T-helper 17 cell (primary cell): ENCODE measurements at regions not wholly inside any gene's neighbourhood (a gene's known extent, or its start where the extent isn't known, plus 50 kb on each side); places are given as distances from the start of the nearest gene placed in this dataset.

Source experiments
- ATAC-seq: fragments of 150-1000 bp; cut with Tn5 transposase; 2 replicates; pipeline ENCODE4 v1.10.0; 2021; ENCODE audit warnings: mild to moderate bottlenecking, moderate library complexity
- DNase-seq, 3 donors: peaks; one replicate each; pipeline versions ENCODE4 v3.0.0 to v3.0.0-alpha.2; 2020 to 2021
- H3K9me3 ChIP-seq: one replicate; pipeline ENCODE4 v1.7.0; 2013; ENCODE audit warnings: low read length, mild to moderate bottlenecking; ENCODE audit not compliant: control insufficient read depth, poor library complexity, severe bottlenecking
- H3K27ac Mint-ChIP-seq: one replicate; pipeline ENCODE4 v1.8.0; 2022; ENCODE audit warnings: mild to moderate bottlenecking, moderate library complexity, mixed read lengths
- H3K27me3 Mint-ChIP-seq: one replicate; pipeline ENCODE4 v1.8.0; 2022; ENCODE audit warnings: mixed read lengths
- H3K36me3 Mint-ChIP-seq: one replicate; pipeline ENCODE4 v1.8.0; 2022; ENCODE audit warnings: low read depth, mixed read lengths
- H3K4me1 Mint-ChIP-seq: one replicate; pipeline ENCODE4 v1.8.0; 2022; ENCODE audit warnings: mild to moderate bottlenecking, mixed read lengths
- H3K4me3 Mint-ChIP-seq: one replicate; pipeline ENCODE4 v1.8.0; 2022; ENCODE audit warnings: mild to moderate bottlenecking, moderate library complexity, mixed read lengths

DNA sequence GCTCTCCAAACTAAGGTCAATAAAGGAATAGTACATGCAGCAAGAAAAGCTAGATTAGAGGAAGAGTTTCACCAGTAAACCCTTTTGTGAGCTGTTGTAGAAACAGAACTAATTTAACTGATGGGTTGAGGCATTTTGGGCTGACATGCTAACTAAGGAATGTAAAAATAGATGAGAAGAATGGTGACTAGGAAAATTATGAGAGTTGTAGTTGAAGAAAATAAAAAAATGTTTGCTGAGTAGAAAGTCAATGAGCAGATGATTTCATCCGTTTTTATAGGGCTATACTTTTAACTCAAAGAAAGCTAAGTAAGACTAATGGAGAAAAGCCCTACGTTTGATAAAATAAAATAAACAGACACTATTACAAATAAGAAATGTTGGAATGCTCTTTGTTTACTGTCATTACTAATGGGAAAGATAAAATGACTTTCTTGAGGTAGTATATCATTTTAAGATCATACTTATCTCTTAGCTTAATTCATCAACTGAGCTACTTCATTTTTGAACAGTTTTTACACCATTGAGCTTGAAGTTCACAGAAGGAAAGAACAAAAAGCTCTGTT is 209.4 kb upstream of the DPH6 start:
- H3K4me1 Mint-ChIP-seq = no peaks in the 10 kb centered on the region
- no peaks in the 10 kb centered on the region for H3K9me3 ChIP-seq
- H3K36me3 Mint-ChIP-seq = peaks cover 3% of the 10 kb centered on the region
- ATAC-seq = no peak
- H3K27me3 Mint-ChIP-seq = peaks cover 33% of the 10 kb centered on the region
- DNase-seq = no peak
- no peak overlapping the region for H3K27ac Mint-ChIP-seq
- H3K4me3 Mint-ChIP-seq = no peak overlapping the region

DNA sequence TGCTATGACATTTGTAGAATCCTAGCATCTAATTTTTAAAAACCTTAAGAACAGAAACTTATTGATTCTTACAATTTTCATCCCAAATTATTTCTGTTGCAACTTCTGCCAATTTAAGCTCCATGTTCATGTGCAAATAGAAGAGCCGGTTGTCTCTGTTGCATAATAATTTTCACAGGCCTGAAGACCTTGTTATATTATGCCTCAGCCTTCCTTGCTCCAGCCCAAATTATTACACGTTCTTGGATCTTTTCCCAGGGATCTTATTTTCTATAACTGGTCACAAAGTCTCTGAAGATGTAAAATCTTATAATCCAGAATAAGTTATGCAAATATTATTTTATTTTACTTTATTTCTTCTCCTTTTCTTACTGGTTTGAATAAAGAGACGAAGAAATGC is 210.7 kb upstream of the DPH6 start:
- H3K4me1 Mint-ChIP-seq = no peaks in the 10 kb centered on the region
- peaks cover 27% of the 10 kb centered on the region for H3K27me3 Mint-ChIP-seq
- H3K4me3 Mint-ChIP-seq = no peak overlapping the region
- DNase-seq (no peak), ATAC-seq (no peak)
- no peaks in the 10 kb centered on the region for H3K9me3 ChIP-seq
- H3K27ac Mint-ChIP-seq = no peak overlapping the region
- H3K36me3 Mint-ChIP-seq = peaks cover 3% of the 10 kb centered on the region

DNA sequence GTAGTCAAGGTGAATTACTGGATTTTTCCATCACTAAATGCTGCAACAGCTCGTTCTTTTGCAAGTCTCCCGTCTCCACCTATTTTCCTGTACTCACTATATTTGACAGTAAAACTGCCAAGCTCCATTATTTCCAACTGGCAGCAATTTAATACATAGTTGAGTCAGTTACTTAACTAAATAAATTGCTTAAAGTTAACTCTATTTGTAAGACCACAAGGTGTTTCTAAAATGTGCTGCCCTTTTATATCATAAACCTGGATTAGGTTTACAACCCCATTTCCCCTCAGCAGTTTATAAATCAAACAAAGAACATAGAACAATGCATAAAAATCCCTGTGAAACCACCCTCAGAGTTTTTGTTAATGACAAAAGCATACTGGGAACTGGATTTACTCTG is 211.4 kb upstream of the DPH6 start:
- ATAC-seq (no peak), DNase-seq (no peak)
- Mint-ChIP-seq H3K4me3 (no peak overlapping the region), H3K36me3 (peaks cover 3% of the 10 kb centered on the region), H3K4me1 (no peaks in the 10 kb centered on the region), H3K27me3 (peaks cover 27% of the 10 kb centered on the region), H3K27ac (no peak overlapping the region)
- no peaks in the 10 kb centered on the region for H3K9me3 ChIP-seq

DNA sequence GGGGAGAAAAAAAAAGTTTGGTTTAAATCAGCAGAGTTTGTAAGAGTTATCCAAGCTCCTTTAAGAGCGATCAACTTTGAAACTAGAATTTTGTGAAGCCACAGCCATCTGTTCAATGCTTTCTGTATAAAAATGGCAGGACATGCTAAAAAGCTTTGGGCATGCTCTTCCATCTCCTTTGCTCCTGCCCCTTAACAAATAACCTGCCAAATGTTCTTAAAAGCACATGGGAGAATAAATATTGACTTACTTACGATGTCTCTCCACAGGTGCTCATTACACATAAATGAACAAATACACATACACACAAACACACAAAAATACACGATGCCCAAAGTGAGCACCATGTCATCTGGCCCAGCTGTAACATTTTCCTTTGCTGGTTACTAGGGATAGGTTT is 211.8 kb upstream of the DPH6 start:
- no peaks in the 10 kb centered on the region for H3K4me1 Mint-ChIP-seq
- no peak for ATAC-seq

DNA sequence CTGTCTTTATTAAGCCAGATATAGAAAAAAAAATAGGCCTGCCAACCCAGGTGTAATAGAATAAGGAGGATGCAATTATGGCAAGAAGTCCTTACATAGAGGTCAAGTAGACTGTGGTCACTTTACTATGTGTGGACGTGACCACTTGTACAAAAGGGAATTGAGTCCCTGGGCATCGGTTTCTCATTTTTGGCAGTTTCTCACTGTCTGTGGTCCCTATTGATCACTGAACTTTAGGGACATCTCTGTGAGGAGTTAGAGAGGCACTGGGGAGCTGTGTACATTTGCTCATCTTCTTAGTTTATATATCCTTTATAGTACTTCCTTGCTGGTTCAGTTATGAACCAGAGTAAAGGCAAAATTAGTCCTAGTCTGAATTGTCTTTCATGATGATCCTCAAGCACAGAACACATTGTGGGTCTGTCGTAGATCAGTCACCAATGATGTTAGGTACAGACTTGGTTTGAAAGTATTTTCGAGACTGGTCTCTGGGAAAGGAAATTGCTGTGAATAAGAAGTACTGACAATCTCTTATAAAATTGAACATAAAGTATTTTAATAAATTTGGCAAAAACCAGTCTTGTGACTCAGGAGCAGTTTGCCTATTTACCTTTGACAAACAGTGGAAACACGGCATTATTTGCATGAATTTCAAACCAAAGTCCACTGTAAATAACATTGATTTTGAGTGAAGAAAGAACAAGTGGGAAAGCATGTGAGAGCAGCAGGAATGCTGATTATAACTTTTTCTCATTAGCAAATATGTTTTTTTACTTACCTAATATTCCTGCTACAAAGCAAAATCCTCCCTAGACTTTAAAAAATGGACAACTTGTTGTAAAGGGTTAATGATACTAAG is 218.9 kb upstream of the DPH6 start:
- H3K27ac Mint-ChIP-seq = no peak overlapping the region
- ATAC-seq (no peak), DNase-seq (no peak)
- H3K4me1 Mint-ChIP-seq = no peaks in the 10 kb centered on the region
- no peaks in the 10 kb centered on the region for H3K36me3 Mint-ChIP-seq
- H3K4me3 Mint-ChIP-seq = no peak overlapping the region
- no peaks in the 10 kb centered on the region for H3K9me3 ChIP-seq
- no peaks in the 10 kb centered on the region for H3K27me3 Mint-ChIP-seq

More for the DNA sequence above, 211.8 kb upstream of the DPH6 start:
- Mint-ChIP-seq H3K27ac (no peak overlapping the region), H3K4me3 (no peak overlapping the region), H3K27me3 (peaks cover 27% of the 10 kb centered on the region), H3K36me3 (peaks cover 3% of the 10 kb centered on the region)
- H3K9me3 ChIP-seq = no peaks in the 10 kb centered on the region
- DNase-seq = no peak

DNA sequence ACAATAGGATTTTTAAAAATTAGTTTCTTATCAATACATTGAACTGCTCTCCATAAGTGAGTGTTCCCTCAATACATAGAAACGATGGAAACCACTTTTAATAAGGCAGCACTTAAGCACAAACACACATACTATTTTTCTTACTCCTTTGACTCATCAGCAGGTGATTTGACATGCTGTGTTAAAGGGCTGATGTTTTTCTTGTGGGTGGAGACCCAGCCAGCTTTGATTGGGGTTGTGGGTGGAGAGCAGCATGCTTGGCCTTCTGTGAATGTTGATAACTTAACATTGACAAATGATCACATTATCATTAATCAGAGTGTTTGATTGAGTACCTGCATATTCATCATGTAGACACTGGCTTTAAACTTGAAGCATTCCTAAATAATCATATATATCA is 223.0 kb upstream of the DPH6 start:
- no peaks in the 10 kb centered on the region for H3K27me3 Mint-ChIP-seq
- DNase-seq (no peak), ATAC-seq (no peak)
- H3K4me1 Mint-ChIP-seq = no peaks in the 10 kb centered on the region
- H3K27ac Mint-ChIP-seq = no peak overlapping the region
- no peaks in the 10 kb centered on the region for H3K9me3 ChIP-seq
- H3K36me3 Mint-ChIP-seq = no peaks in the 10 kb centered on the region
- no peak overlapping the region for H3K4me3 Mint-ChIP-seq

DNA sequence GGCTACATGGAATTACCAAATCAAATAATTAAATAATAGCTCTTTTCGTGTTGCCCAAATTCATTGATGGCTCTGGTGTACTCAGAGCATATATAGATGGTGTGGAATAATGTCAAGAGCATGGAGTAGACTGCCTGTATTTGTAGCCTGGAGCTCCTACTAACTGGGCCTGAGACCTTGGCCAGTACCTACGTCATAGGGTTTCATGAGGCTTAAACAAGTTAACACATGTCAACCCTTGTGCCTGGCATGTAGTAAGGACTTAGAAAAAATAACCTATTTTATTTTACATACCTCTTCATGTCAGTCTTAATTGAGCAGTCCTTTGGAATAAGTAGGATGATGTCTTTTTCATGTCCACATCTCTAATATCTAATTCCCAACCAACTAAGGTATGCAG is 223.7 kb upstream of the DPH6 start:
- H3K4me3 Mint-ChIP-seq = no peak overlapping the region
- no peaks in the 10 kb centered on the region for H3K4me1 Mint-ChIP-seq
- DNase-seq = no peak
- no peaks in the 10 kb centered on the region for H3K9me3 ChIP-seq
- no peak overlapping the region for H3K27ac Mint-ChIP-seq
- no peaks in the 10 kb centered on the region for H3K27me3 Mint-ChIP-seq
- ATAC-seq = no peak
- no peaks in the 10 kb centered on the region for H3K36me3 Mint-ChIP-seq

DNA sequence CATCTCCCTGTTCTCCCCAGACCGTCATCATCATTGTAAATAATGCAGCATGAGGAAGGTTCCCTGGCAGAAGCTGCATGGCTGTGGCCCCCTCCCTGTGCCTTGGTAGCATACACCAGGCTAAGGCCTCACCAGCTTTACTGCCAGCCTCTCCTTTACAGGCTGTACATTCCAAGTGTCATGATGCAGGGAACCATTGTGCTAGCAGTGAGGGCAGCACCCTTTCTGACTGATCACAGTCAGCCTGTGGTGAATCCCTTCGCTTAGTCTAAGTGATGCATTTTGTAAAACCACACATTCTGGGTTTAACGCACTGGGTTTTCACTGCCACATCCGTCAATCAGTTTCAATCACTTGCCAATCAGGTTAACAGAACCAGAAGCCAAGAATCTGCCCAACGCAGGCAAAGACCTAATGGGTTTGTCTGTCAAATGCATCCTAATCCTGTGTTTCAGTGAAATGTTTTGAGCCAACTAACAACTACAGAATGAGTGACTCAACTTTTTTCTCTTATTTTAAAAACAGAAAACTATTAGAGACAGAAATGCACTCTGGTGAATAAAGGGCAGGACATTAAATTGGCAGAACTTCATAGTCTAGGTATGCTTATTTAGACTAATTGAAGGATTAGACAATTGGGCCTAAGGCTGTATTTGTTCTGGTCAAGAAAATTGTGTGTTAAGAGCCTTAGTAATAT is 225.9 kb upstream of the DPH6 start:
- no peaks in the 10 kb centered on the region for H3K9me3 ChIP-seq
- no peak overlapping the region for H3K27ac Mint-ChIP-seq
- H3K4me3 Mint-ChIP-seq = no peak overlapping the region
- ATAC-seq (no peak), DNase-seq (no peak)
- no peaks in the 10 kb centered on the region for H3K4me1 Mint-ChIP-seq
- peaks cover 2% of the 10 kb centered on the region for H3K27me3 Mint-ChIP-seq
- no peaks in the 10 kb centered on the region for H3K36me3 Mint-ChIP-seq

DNA sequence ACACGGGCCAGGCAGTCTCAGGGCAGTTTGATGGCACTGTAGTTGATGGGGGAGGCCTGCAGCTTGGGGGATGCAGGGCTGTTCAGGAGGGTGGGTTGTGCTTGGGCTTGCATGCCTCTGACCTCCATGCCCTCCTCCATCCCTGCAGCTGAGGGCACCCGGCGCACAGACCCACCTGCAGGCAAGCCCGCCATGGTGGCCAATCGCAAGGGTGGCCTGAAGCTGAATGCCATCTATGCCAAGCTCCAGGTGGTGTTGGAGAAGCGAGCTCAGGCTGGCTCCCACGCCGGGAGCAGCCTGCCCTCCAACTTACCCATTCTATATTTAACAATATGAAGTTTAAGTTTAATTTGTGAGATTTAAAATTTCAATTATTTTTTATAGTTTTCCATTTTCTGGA is 228.7 kb upstream of the DPH6 start:
- no peaks in the 10 kb centered on the region for H3K36me3 Mint-ChIP-seq
- no peak overlapping the region for H3K27ac Mint-ChIP-seq
- H3K27me3 Mint-ChIP-seq = peaks cover 7% of the 10 kb centered on the region
- H3K9me3 ChIP-seq = no peaks in the 10 kb centered on the region
- H3K4me3 Mint-ChIP-seq = no peak overlapping the region
- DNase-seq = no peak
- no peaks in the 10 kb centered on the region for H3K4me1 Mint-ChIP-seq
- ATAC-seq = no peak

DNA sequence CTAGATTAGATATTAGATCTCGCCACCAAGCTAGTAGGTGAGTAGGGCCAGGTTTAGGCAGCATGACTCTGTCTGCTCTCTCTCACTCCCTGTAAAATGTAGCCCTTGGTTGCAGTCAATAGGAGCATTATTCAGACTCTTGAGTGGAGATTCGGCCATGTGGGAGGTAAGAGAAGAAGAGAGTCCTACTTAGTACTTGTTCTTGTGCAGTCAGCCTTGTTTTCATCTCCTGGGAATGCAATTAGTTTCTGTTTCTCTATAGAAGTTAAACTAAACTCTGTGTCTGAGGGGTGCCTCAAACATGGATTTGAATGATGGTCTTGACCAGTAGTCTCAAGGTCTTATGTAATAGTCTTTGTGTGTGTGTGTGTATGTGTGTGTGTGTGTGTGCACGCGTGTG is 229.5 kb upstream of the DPH6 start:
- DNase-seq = no peak
- H3K9me3 ChIP-seq = no peaks in the 10 kb centered on the region
- Mint-ChIP-seq H3K36me3 (no peaks in the 10 kb centered on the region), H3K4me1 (no peaks in the 10 kb centered on the region), H3K27ac (no peak overlapping the region), H3K27me3 (peaks cover 7% of the 10 kb centered on the region), H3K4me3 (no peak overlapping the region)
- ATAC-seq = no peak

DNA sequence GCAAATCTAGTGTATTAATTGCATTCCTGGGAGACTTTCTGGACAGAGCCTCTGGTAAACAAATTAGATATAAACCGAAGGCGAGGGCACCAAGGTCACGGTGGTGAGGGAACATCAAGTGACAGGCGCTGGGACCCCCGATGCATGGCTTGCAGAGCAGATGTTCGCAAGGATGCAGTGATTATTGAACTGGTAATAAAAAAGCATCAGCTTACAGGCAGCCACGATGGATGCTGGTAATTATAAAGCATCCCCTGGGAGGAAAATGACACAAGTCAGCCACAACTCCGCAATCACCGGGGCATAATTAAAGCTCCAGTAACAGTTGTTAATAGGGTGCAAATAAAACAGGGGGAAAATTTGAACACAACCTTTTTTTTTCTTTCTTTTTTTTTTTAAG is 231.1 kb upstream of the DPH6 start:
- no peaks in the 10 kb centered on the region for H3K9me3 ChIP-seq
- H3K36me3 Mint-ChIP-seq = no peaks in the 10 kb centered on the region
- H3K4me1 Mint-ChIP-seq = no peaks in the 10 kb centered on the region
- H3K4me3 Mint-ChIP-seq = no peak overlapping the region
- peaks cover 14% of the 10 kb centered on the region for H3K27me3 Mint-ChIP-seq
- DNase-seq (no peak), ATAC-seq (no peak)
- no peak overlapping the region for H3K27ac Mint-ChIP-seq

DNA sequence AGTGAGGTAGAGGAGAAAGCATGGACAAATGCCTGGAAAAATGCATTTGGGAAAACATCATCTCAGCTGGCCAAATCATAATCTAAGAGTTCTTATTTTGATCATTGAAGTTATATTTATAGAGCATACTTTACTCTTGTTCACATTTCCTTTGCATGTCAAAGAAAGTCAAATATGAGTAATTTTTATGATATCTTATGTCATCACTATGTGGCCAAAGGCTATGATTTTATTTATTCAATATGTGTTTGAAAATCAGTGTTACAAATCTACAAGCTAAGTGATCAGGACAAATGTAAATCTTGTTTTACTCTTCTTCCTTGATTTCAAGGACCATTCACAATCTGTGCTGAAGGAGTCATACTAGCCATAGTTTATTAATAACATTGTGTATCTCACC is 237.2 kb upstream of the DPH6 start:
- Mint-ChIP-seq H3K4me1 (no peaks in the 10 kb centered on the region), H3K27ac (no peak overlapping the region), H3K36me3 (no peaks in the 10 kb centered on the region), H3K4me3 (no peak overlapping the region), H3K27me3 (peaks cover 7% of the 10 kb centered on the region)
- DNase-seq = no peak
- no peak for ATAC-seq
- H3K9me3 ChIP-seq = no peaks in the 10 kb centered on the region

DNA sequence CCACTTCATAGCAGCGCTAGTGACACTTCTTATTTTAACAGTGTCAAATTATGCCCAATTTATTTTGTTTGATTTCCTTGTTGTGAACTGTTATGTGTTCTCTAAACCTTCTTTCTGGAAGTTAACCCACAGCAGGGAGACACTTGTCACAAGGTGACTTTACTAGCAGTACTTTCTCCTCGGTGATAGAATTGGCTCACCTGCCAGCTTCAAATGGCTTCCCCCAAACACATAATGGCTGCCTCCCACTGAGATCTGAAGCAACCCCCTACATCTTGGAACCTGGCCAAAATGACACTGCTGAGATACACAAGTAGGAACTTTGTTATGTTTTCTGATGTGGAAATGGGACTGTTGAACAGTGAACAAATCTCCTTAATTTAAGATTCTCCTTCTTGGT is 238.8 kb upstream of the DPH6 start:
- Mint-ChIP-seq H3K27ac (no peak overlapping the region), H3K4me3 (no peak overlapping the region), H3K27me3 (peaks cover 7% of the 10 kb centered on the region), H3K36me3 (no peaks in the 10 kb centered on the region), H3K4me1 (no peaks in the 10 kb centered on the region)
- H3K9me3 ChIP-seq = no peaks in the 10 kb centered on the region
- no peak for ATAC-seq
- DNase-seq = no peak

DNA sequence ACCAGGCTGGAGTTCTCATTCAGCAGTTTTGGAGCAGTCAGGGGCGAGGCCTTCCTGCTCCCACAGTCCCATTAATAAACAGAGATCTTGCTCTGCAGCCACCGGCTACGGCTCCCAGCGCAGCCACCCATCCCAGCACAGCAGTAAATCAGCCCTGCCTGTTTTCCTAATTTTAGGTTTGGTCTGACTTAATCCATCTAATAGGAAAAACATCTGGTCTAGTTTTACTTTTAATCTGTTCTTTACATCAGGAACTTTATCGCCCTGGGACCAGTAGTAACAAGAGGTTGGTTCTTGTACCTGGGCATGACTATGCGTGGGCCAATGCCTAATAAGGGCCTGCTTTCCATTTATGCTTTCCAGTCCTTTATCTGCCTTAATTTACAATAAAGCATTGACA is 264.0 kb upstream of the DPH6 start:
- ATAC-seq = no peak
- H3K36me3 Mint-ChIP-seq = no peaks in the 10 kb centered on the region
- no peak overlapping the region for H3K4me3 Mint-ChIP-seq

More for the DNA sequence above, 264.0 kb upstream of the DPH6 start:
- Mint-ChIP-seq H3K27me3 (no peaks in the 10 kb centered on the region), H3K4me1 (no peaks in the 10 kb centered on the region), H3K27ac (no peak overlapping the region)
- no peak for DNase-seq
- no peaks in the 10 kb centered on the region for H3K9me3 ChIP-seq
